HepG2 (cell line): ENCODE measurements at regions not wholly inside any gene's neighbourhood (a gene's known extent, or its start where the extent isn't known, plus 50 kb on each side); places are given as distances from the start of the nearest gene placed in this dataset.

Experiments used
- ATAC-seq: fragments of 200-7000 bp; cut with Tn5 transposase; 3 replicates; pipeline ENCODE4 v1.9.1; 2020; ENCODE audit warnings: mild to moderate bottlenecking, moderate library complexity
- BruUV-seq: library from RNA; stranded (reverse); fragments of 400-500 nt; replicated peaks from 2 replicates; lab custom pipeline; 2021; lab: Mats Ljungman, UMichigan
- CTCF ChIA-PET: fragments of 300-600 bp; formaldehyde crosslinking; extraction: SDS; loops from one replicate; lab custom pipeline; 2021; ENCODE audit warnings: low total read pairs, inconsistent platforms, low intra/inter-chr PET ratio; lab: Yijun Ruan, JAX
- POLR2A ChIA-PET: fragments of 350-600 bp; sonication (Branson Sonifier 250); formaldehyde crosslinking; loops from one replicate; lab custom pipeline; 2020; ENCODE audit warnings: antibody characterized with exemption, inconsistent platforms; lab: Yijun Ruan, JAX
- DNase-seq: peaks from one replicate; pipeline ENCODE4 v3.0.0-alpha.2; 2015; ENCODE audit warnings: low spot score
- FAIRE-seq: peaks from 3 replicates; lab custom pipeline; 2011; peaks lifted over from hg19 to GRCh38; lab: Jason Lieb, UNC
- H2AFZ ChIP-seq: one replicate; pipeline ENCODE4 v1.6.1; 2011; ENCODE audit warnings: low read length, inconsistent platforms
- H3K27ac ChIP-seq: fragments of 300-600 bp; 3 replicates; pipeline ENCODE4 v1.8.0; 2011; ENCODE audit warnings: mixed run types, mild to moderate bottlenecking, mixed read lengths, low read length, inconsistent platforms; ENCODE audit not compliant: insufficient read depth; ENCODE audit errors: extremely low read length
- H3K27me3 ChIP-seq, 2 experiments: fragments of 200-600 bp in 1 of 2; 2 replicates in 1 of 2; 3 replicates in 1 of 2; pipeline versions ENCODE4 v1.6.0 to v1.8.0; 2011; ENCODE audit warnings: low read length in 2 of 2, mild to moderate bottlenecking in 2 of 2, moderate library complexity in 2 of 2, inconsistent platforms in 1 of 2; ENCODE audit not compliant: insufficient read depth in 2 of 2, control insufficient read depth in 1 of 2
- H3K36me3 ChIP-seq, 2 experiments: fragments of 200-600 bp in 1 of 2; replicated peaks in 1 of 2; 2 replicates in 1 of 2; 3 replicates in 1 of 2; pipeline versions ENCODE4 v1.5.1 to v1.8.0; 2011; ENCODE audit warnings: low read length in 2 of 2, inconsistent platforms in 1 of 2; ENCODE audit not compliant: insufficient read depth in 2 of 2, control insufficient read depth in 1 of 2
- H3K4me1 ChIP-seq: 2 replicates; pipeline ENCODE4 v1.5.1; 2012; ENCODE audit warnings: low read length, inconsistent platforms; ENCODE audit not compliant: insufficient read depth
- H3K4me2 ChIP-seq: 2 replicates; pipeline ENCODE4 v1.6.0; 2011; ENCODE audit warnings: low read depth, low read length, inconsistent platforms
- H3K4me3 ChIP-seq, 3 experiments: fragments of 200-600 bp in 1 of 3; sonication (generic), shearing (Covaris generic) in 1 of 3; replicated peaks in 1 of 3; 2 replicates each; pipeline ENCODE4 v1.5.1; 2011 to 2016; ENCODE audit warnings: low read length in 3 of 3, inconsistent platforms in 2 of 3, low read depth in 2 of 3, mild to moderate bottlenecking in 2 of 3, control low read depth in 1 of 3, mixed read lengths in 1 of 3; ENCODE audit not compliant: insufficient read depth in 1 of 3
- H3K79me2 ChIP-seq: one replicate; pipeline ENCODE4 v1.6.1; 2011; ENCODE audit warnings: low read length, inconsistent platforms; ENCODE audit not compliant: insufficient read depth
- H3K9ac ChIP-seq: 2 replicates; pipeline ENCODE4 v1.6.0; 2011; ENCODE audit warnings: mild to moderate bottlenecking, low read depth, low read length, inconsistent platforms; ENCODE audit not compliant: insufficient read depth
- H3K9me3 ChIP-seq: 2 replicates; pipeline ENCODE4 v1.5.1; 2012; ENCODE audit warnings: mild to moderate bottlenecking, low read length
- H4K20me1 ChIP-seq: 2 replicates; pipeline ENCODE4 v1.6.0; 2011; ENCODE audit warnings: inconsistent platforms, mild to moderate bottlenecking, low read length, moderate library complexity; ENCODE audit not compliant: insufficient read depth
- CENPBD1 ChIP-seq: sonication (generic); formaldehyde crosslinking; IDR thresholded peaks from 2 replicates; pipeline ENCODE4 v1.8.0; 2022; ENCODE audit warnings: missing genetic modification reagents, low read depth, mild to moderate bottlenecking, borderline replicate concordance
- CTCF ChIP-seq: sonication (generic); formaldehyde crosslinking; IDR thresholded peaks from 2 replicates; pipeline ENCODE4 v1.5.0; 2020; ENCODE audit warnings: mild to moderate bottlenecking, missing genetic modification reagents, moderate library complexity
- ETV5 ChIP-seq: IDR thresholded peaks from 2 replicates; pipeline ENCODE4 v1.6.1; 2018; ENCODE audit warnings: missing biosample characterization, missing genetic modification reagents, inconsistent platforms, borderline replicate concordance
- MAF1 ChIP-seq: sonication (generic); formaldehyde crosslinking; IDR thresholded peaks from 2 replicates; pipeline ENCODE4 v1.5.0; 2020; ENCODE audit warnings: missing genetic modification reagents, borderline replicate concordance
- MEIS2 ChIP-seq: sonication (generic); formaldehyde crosslinking; IDR thresholded peaks from 2 replicates; pipeline ENCODE4 v1.9.0; 2021; ENCODE audit warnings: mild to moderate bottlenecking, missing genetic modification reagents
- SMAD9 ChIP-seq: sonication (generic); formaldehyde crosslinking; IDR thresholded peaks from 2 replicates; pipeline ENCODE4 v1.5.1; 2020; ENCODE audit warnings: mild to moderate bottlenecking, missing genetic modification reagents
- SRF ChIP-seq: IDR thresholded peaks from 2 replicates; pipeline ENCODE4 v1.6.1; 2011; ENCODE audit warnings: mild to moderate bottlenecking, low read depth, low read length, moderate library complexity
- SRSF4 ChIP-seq: fragments of 200-400 bp; formaldehyde crosslinking; IDR thresholded peaks from one replicate; pipeline ENCODE4 v1.6.1; 2018; ENCODE audit warnings: mild to moderate bottlenecking, low read depth, low read length, moderate library complexity; ENCODE audit not compliant: poor library complexity, severe bottlenecking
- ZBTB49 ChIP-seq: sonication (generic); formaldehyde crosslinking; IDR thresholded peaks from 2 replicates; pipeline ENCODE4 v1.4.0; 2020; ENCODE audit warnings: missing genetic modification reagents, borderline replicate concordance
- ZNF292 ChIP-seq: sonication (generic); formaldehyde crosslinking; IDR thresholded peaks from 2 replicates; pipeline ENCODE4 v1.8.1; 2022; ENCODE audit warnings: mild to moderate bottlenecking, low read depth, missing genetic modification reagents, borderline replicate concordance
- ZNF616 ChIP-seq: sonication (generic); formaldehyde crosslinking; IDR thresholded peaks from 2 replicates; pipeline ENCODE4 v1.5.0; 2020; ENCODE audit warnings: low read depth, mild to moderate bottlenecking, missing genetic modification reagents
- ZNF704 ChIP-seq: sonication (generic); formaldehyde crosslinking; IDR thresholded peaks from 2 replicates; pipeline ENCODE4 v1.8.1; 2023; ENCODE audit warnings: mild to moderate bottlenecking, inconsistent platforms, moderate library complexity, missing genetic modification reagents, borderline replicate concordance
- ZSCAN22 ChIP-seq: sonication (generic); formaldehyde crosslinking; IDR thresholded peaks from 2 replicates; pipeline ENCODE4 v1.4.0; 2020; ENCODE audit warnings: mild to moderate bottlenecking, missing genetic modification reagents
- WGBS: methylation state at CpG from one replicate; pipeline ENCODE4 v1.1.6; 2017; ENCODE audit warnings: low lambda C conversion rate; 5-methylcytosine and 5-hydroxymethylcytosine counted together
- in situ Hi-C: cut with HindIII; loops from 2 replicates; pipeline ENCODE4 v1.10.0; 2017; ENCODE audit warnings: low pct_unique_long_range_greater_than_20kb; ENCODE audit not compliant: extremely low pct_ligation_motif_present
- intact Hi-C: fragments of 100-400 bp; cut with micrococcal nuclease; formaldehyde crosslinking; loops from one replicate; pipeline ENCODE4 v1.10.0; 2022; ENCODE audit not compliant: unreplicated experiment

- ATAC-seq: no peak
- ChIA-PET POLR2A (no interaction called here), CTCF (no interaction called here)
- 9% methylated on average over 2 of the region's 2 CpGs for WGBS
- DNase-seq: no peak
- in situ Hi-C loops (no loop called here), intact Hi-C loops (no loop called here)
- Histone ChIP-seq H3K9me3 (no peaks in the 10 kb centered on the region), H3K27me3 (peaks cover 0 to 12% of the 10 kb centered on the region in 2 experiments; a peak in 1 of 5 replicates), H3K4me2 (no peak overlapping the region), H3K79me2 (no peaks in the 10 kb centered on the region), H3K27ac (no peak overlapping the region), H2AFZ (no peak overlapping the region), H3K36me3 (no peaks in the 10 kb centered on the region), H3K4me1 (no peaks in the 10 kb centered on the region), H3K4me3 (no peak overlapping the region), H3K9ac (no peak overlapping the region), H4K20me1 (no peaks in the 10 kb centered on the region)
- BruUV-seq: no TSS peak
- FAIRE-seq: no peak
- no peak for TF ChIP-seq SMAD9 (CRISPR knock-in tag)
- no peak for TF ChIP-seq MEIS2 (CRISPR knock-in tag)
- TF ChIP-seq MAF1: no peak
- no peak for TF ChIP-seq ZNF616
- no peak for TF ChIP-seq CTCF (CRISPR knock-in tag)
- TF ChIP-seq ETV5 (CRISPR knock-in tag): no peak
- no peak for TF ChIP-seq SRSF4
- no peak for TF ChIP-seq ZSCAN22 (CRISPR knock-in tag)
- TF ChIP-seq CENPBD1 (CRISPR knock-in tag): no peak
- TF ChIP-seq ZBTB49 (CRISPR knock-in tag): no peak
- TF ChIP-seq ZNF704 (CRISPR knock-in tag): no peak
- TF ChIP-seq SRF: no peak
- TF ChIP-seq ZNF292: no peak
Measured at GRCh38 chr12:115203701-115204100, 519.7 kb upstream of the TBX3 start.
